ENCODE measurements at regions not wholly inside any gene's neighbourhood (a gene's known extent, or its start where the extent isn't known, plus 50 kb on each side); places are given as distances from the start of the nearest gene placed in this dataset.

- H3K79me2 ChIP-seq (ENCODE audit: low read length) = no peaks in the 10 kb centered on the region
- no peaks in the 10 kb centered on the region for H3K9me2 ChIP-seq (replicated peaks; ENCODE audit: insufficient read depth, low read length)
- H4K20me1 ChIP-seq (ENCODE audit: insufficient read depth, low read length) = no peaks in the 10 kb centered on the region
- H3K4me3 ChIP-seq (ENCODE audit: low read length) = no peak overlapping the region
- no peak overlapping the region for H3K9ac ChIP-seq (ENCODE audit: low read length)
- no peak overlapping the region for H3K4me2 ChIP-seq (ENCODE audit: low read depth, low read length)
- no peak for TF ChIP-seq EZH2phosphoT487 (IDR thresholded peaks at IDR 0.05; ENCODE audit: low read length)
- no peak for TF ChIP-seq CTCF (IDR thresholded peaks at IDR 0.05; ENCODE audit: low read length)
- no peak for TF ChIP-seq EZH2 (optimal IDR thresholded peaks at IDR 0.05; ENCODE audit: low read depth, low read length)
- no peaks in the 10 kb centered on the region for H3F3A ChIP-seq (ENCODE audit: insufficient read depth, low read length)
- H3K4me1 ChIP-seq (ENCODE audit: low read length) = no peaks in the 10 kb centered on the region
- no peaks in the 10 kb centered on the region for H3K27me3 ChIP-seq (replicated peaks; ENCODE audit: insufficient read depth, low read length)
- H3K9me3 ChIP-seq (replicated peaks; ENCODE audit: insufficient read depth, low read length) = no peaks in the 10 kb centered on the region
- no peak for DNase-seq
- H3K27ac ChIP-seq (ENCODE audit: low read length) = no peak overlapping the region
- H3K36me3 ChIP-seq (replicated peaks; ENCODE audit: insufficient read depth, low read length) = no peaks in the 10 kb centered on the region
- H2AFZ ChIP-seq (ENCODE audit: low read length) = no peak overlapping the region
Observed at GRCh38 chr13:61965756-61966155, 550.1 kb upstream of the PCDH20 start.

DNA sequence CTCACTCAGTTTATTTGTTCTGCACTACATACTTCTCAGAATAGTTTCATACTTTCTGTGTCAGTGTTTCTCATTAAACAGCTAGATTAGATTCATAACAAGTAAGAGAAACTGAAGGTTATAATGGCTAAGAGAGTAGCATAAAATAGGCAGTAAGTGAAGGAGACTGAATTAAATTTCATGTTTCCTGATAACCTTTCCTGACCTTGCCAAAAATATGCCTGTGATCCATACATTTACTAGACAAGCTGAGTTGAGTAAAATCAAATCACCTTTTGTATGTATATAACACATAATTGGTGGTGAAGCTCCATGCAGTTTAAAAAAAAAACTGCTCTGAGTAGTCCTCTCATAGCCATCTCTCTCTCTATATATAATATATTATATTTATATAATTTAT is 545.3 kb upstream of the PCDH20 start:
- H3K9ac ChIP-seq (ENCODE audit: low read length) = no peak overlapping the region
- H3K4me1 ChIP-seq (ENCODE audit: low read length) = no peaks in the 10 kb centered on the region
- no peaks in the 10 kb centered on the region for H3K9me3 ChIP-seq (replicated peaks; ENCODE audit: insufficient read depth, low read length)
- no peak overlapping the region for H3K4me3 ChIP-seq (ENCODE audit: low read length)
- DNase-seq = no peak
- H4K20me1 ChIP-seq (ENCODE audit: insufficient read depth, low read length) = no peaks in the 10 kb centered on the region
- no peaks in the 10 kb centered on the region for H3K27me3 ChIP-seq (replicated peaks; ENCODE audit: insufficient read depth, low read length)
- H3K79me2 ChIP-seq (ENCODE audit: low read length) = no peaks in the 10 kb centered on the region
- H2AFZ ChIP-seq (ENCODE audit: low read length) = no peak overlapping the region
- no peaks in the 10 kb centered on the region for H3K9me2 ChIP-seq (replicated peaks; ENCODE audit: insufficient read depth, low read length)
- no peak for TF ChIP-seq EZH2phosphoT487 (IDR thresholded peaks at IDR 0.05; ENCODE audit: low read length)
- TF ChIP-seq EZH2 (optimal IDR thresholded peaks at IDR 0.05; ENCODE audit: low read depth, low read length) = no peak
- TF ChIP-seq CTCF (IDR thresholded peaks at IDR 0.05; ENCODE audit: low read length) = no peak
- no peak overlapping the region for H3K4me2 ChIP-seq (ENCODE audit: low read depth, low read length)
- no peak overlapping the region for H3K27ac ChIP-seq (ENCODE audit: low read length)
- no peaks in the 10 kb centered on the region for H3K36me3 ChIP-seq (replicated peaks; ENCODE audit: insufficient read depth, low read length)
- no peaks in the 10 kb centered on the region for H3F3A ChIP-seq (ENCODE audit: insufficient read depth, low read length)

DNA sequence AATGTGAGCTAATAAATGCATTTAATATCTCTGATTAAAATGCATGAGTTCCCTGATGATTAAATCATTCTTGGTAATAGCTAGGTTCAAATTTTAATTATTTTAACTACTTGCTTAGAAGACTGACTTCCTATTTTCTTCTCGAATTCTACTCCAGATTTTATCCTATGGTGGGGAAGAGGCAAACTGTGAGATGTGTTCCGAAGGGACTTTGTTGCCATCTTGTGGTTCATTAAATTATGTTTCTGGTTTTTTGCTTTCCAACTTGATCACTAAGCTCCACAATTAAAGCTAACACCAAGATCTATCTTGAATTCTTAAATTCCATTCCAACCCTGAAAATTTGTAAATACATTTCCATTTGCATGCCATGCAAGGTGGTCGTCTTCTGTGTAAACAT is 538.4 kb upstream of the PCDH20 start:
- Histone ChIP-seq H3K27ac (ENCODE audit: low read length) (no peak overlapping the region), H3K9ac (ENCODE audit: low read length) (no peak overlapping the region), H3K9me2 (replicated peaks; ENCODE audit: insufficient read depth, low read length) (no peaks in the 10 kb centered on the region), H2AFZ (ENCODE audit: low read length) (no peak overlapping the region), H3K36me3 (replicated peaks; ENCODE audit: insufficient read depth, low read length) (no peaks in the 10 kb centered on the region), H3K27me3 (replicated peaks; ENCODE audit: insufficient read depth, low read length) (no peaks in the 10 kb centered on the region), H3F3A (ENCODE audit: insufficient read depth, low read length) (no peaks in the 10 kb centered on the region), H3K9me3 (replicated peaks; ENCODE audit: insufficient read depth, low read length) (no peaks in the 10 kb centered on the region), H4K20me1 (ENCODE audit: insufficient read depth, low read length) (no peaks in the 10 kb centered on the region), H3K4me1 (ENCODE audit: low read length) (no peaks in the 10 kb centered on the region), H3K4me3 (ENCODE audit: low read length) (no peak overlapping the region), H3K79me2 (ENCODE audit: low read length) (no peaks in the 10 kb centered on the region), H3K4me2 (ENCODE audit: low read depth, low read length) (no peak overlapping the region)
- no peak for DNase-seq
- TF ChIP-seq EZH2phosphoT487 (IDR thresholded peaks at IDR 0.05; ENCODE audit: low read length) = no peak
- peak; percentile 13; the same call in 1 of the 2 replicates for TF ChIP-seq CTCF (IDR thresholded peaks at IDR 0.05; ENCODE audit: low read length)

Measured in MM.1S (cell line).